GM23248 (cell line): ENCODE measurements at regions not wholly inside any gene's neighbourhood (a gene's known extent, or its start where the extent isn't known, plus 50 kb on each side); places are given as distances from the start of the nearest gene placed in this dataset.

Experiments
- DNase-seq: peaks from one replicate; pipeline ENCODE4 v3.0.0-alpha.2; 2015
- H2AFZ ChIP-seq: fragments of 200-600 bp; sonication (generic); 2 replicates; pipeline ENCODE4 v1.6.1; 2016; ENCODE audit warnings: antibody characterized with exemption
- H3F3A ChIP-seq: fragments of 200-600 bp; sonication (generic); 2 replicates; pipeline ENCODE4 v1.6.1; 2016; ENCODE audit warnings: mild to moderate bottlenecking, antibody characterized with exemption, mixed run types; ENCODE audit not compliant: insufficient read depth
- H3K27ac ChIP-seq: fragments of 200-600 bp; sonication (generic); 2 replicates; pipeline ENCODE4 v1.5.1; 2016; ENCODE audit warnings: mild to moderate bottlenecking
- H3K27me3 ChIP-seq: fragments of 200-600 bp; sonication (generic); replicated peaks from 2 replicates; pipeline ENCODE4 v1.6.1; 2016; ENCODE audit warnings: mild to moderate bottlenecking; ENCODE audit not compliant: insufficient read depth
- H3K36me3 ChIP-seq: fragments of 200-600 bp; sonication (generic); 2 replicates; pipeline ENCODE4 v1.6.1; 2016; ENCODE audit warnings: low read depth, mild to moderate bottlenecking
- H3K4me1 ChIP-seq: fragments of 200-600 bp; sonication (generic); 2 replicates; pipeline ENCODE4 v1.6.1; 2016; ENCODE audit warnings: mild to moderate bottlenecking; ENCODE audit not compliant: insufficient read depth
- H3K4me2 ChIP-seq: fragments of 200-600 bp; sonication (generic); one replicate; pipeline ENCODE4 v1.6.1; 2016; ENCODE audit warnings: mild to moderate bottlenecking; ENCODE audit not compliant: unreplicated experiment
- H3K4me3 ChIP-seq: fragments of 200-600 bp; sonication (generic); 2 replicates; pipeline ENCODE4 v1.5.1; 2016; ENCODE audit warnings: mild to moderate bottlenecking
- H3K79me2 ChIP-seq: fragments of 200-600 bp; sonication (generic); 2 replicates; pipeline ENCODE4 v1.6.1; 2016; ENCODE audit warnings: mild to moderate bottlenecking; ENCODE audit not compliant: insufficient read depth
- H3K9ac ChIP-seq: fragments of 200-600 bp; sonication (generic); 2 replicates; pipeline ENCODE4 v1.6.1; 2016; ENCODE audit warnings: mild to moderate bottlenecking
- H3K9me2 ChIP-seq: fragments of 200-600 bp; sonication (generic); 2 replicates; pipeline ENCODE4 v1.6.1; 2016; ENCODE audit warnings: mixed run types, mild to moderate bottlenecking, moderate library complexity; ENCODE audit not compliant: insufficient read depth
- H3K9me3 ChIP-seq: fragments of 200-600 bp; sonication (generic); one replicate; pipeline ENCODE4 v1.6.1; 2017; ENCODE audit warnings: low read depth
- H4K20me1 ChIP-seq: fragments of 200-600 bp; sonication (generic); 2 replicates; pipeline ENCODE4 v1.6.0; 2016; ENCODE audit not compliant: insufficient read depth
- EZH2 ChIP-seq: fragments of 200-600 bp; sonication (generic); IDR thresholded peaks from 2 replicates; pipeline ENCODE4 v1.6.1; 2018; ENCODE audit warnings: antibody characterized with exemption, mild to moderate bottlenecking; ENCODE audit not compliant: insufficient read depth, poor library complexity, severe bottlenecking
- EZH2phosphoT487 ChIP-seq: fragments of 200-600 bp; sonication (generic); IDR thresholded peaks from 2 replicates; pipeline ENCODE4 v1.6.1; 2018; ENCODE audit warnings: antibody characterized with exemption, moderate library complexity, mild to moderate bottlenecking, low read depth; ENCODE audit not compliant: insufficient read depth
- whole genome bisulfite sequencing, 2 experiments: methylation state at CpG; one replicate each; pipeline ENCODE4 v1.1.6; 2015 to 2017; ENCODE audit warnings: low lambda C conversion rate in 2 of 2, low coverage in 1 of 2; ENCODE audit errors: missing lambda C conversion rate in 2 of 2; 5-methylcytosine and 5-hydroxymethylcytosine counted together
- in situ Hi-C: fragments of 300-500 bp; cut with MboI; formaldehyde crosslinking; loops from 2 replicates; pipeline ENCODE4 v1.15.0; 2020

DNA sequence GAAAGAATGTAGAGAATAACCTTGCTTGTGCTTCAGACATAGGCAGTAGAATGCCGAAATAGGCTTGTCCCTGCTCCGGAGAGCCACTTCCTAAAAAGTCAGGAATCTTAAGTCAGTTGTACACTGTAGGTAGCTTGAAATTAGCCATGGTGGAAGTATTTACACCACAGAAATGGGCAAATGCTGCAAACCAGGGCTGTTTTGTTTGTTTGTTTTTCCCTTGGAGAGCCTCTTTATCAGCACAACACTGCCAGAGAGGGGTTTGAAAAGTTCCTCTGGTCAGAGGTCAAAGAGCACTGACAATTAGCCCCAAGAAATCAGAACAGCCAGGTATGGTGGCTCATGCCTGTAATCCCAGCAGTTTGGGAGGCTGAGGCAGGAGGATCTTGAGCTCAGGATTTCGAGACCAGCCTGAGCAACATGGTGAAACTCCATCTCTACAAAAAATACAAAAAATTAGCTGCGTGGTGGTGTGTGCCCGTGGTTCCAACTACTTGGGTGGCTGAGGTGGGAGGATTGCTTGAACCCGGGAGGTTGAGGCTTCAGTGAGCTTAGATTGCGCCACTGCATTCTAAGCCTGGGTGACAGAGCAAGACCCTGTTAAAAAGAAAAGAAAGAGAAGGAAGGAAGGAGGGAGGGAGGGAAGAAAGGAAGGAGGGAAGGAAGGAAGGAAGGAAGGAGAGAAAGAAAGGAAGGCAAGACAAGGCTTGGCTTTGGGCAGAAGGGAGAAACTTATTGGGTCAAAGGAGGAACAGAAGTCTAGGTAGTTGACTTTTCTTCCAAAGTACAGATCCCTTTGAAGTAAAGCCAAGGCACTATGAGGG is 61.0 kb upstream of the ZMYND8 start:
- Histone ChIP-seq H3K4me2 (no peak overlapping the region), H3K27ac (no peak overlapping the region), H4K20me1 (no peaks in the 10 kb centered on the region), H3K36me3 (no peaks in the 10 kb centered on the region), H3K9ac (no peak overlapping the region), H3K27me3 (no peaks in the 10 kb centered on the region), H3K9me3 (no peaks in the 10 kb centered on the region), H3K9me2 (no peaks in the 10 kb centered on the region), H3F3A (no peaks in the 10 kb centered on the region), H2AFZ (no peak overlapping the region), H3K79me2 (no peaks in the 10 kb centered on the region), H3K4me1 (no peaks in the 10 kb centered on the region), H3K4me3 (no peak overlapping the region)
- WGBS, 2 experiments = 71 to 78% methylated on average over 7 of the region's 7 CpGs
- in situ Hi-C loops = no loop called here
- TF ChIP-seq EZH2 (no peak), EZH2phosphoT487 (no peak)
- DNase-seq = no peak

DNA sequence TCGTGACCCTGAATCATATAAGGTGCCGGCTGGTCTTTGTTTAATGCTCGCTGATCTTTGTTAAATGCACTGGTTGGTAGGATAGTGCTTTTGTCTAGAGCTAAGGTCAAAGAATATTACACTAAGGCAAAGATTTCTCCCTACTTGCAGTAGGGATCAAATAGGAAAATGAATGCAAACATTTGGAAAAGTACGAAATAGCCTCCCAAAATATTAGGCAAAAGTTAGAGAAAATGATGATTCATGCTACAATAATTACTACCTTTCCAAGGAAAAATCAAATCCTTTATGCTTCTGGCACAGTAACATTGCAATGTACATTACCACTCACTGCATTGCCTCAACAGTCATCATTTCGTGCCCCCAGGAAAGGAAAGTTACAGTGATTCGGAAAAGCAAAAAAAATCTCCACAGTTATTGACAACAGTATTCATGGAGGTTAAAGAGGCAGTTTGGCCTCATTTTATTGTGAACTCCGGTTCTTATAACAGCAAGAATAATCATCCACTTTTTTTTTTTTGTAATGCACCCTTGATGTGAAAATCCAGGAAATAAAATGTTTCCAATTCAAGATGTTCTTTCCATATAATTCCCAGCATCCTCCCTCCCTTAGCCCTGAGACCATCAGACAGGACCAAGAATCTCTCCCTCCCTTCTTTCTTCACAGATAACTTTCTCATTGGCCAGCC is 61.7 kb upstream of the ZMYND8 start:
- Histone ChIP-seq H3K27ac (no peak overlapping the region), H3K9me3 (no peaks in the 10 kb centered on the region), H3K4me2 (no peak overlapping the region), H3K27me3 (no peaks in the 10 kb centered on the region), H3K4me3 (no peak overlapping the region), H3K9ac (no peak overlapping the region), H2AFZ (no peak overlapping the region), H3K79me2 (no peaks in the 10 kb centered on the region), H3F3A (no peaks in the 10 kb centered on the region), H3K36me3 (no peaks in the 10 kb centered on the region), H4K20me1 (no peaks in the 10 kb centered on the region), H3K9me2 (no peaks in the 10 kb centered on the region), H3K4me1 (no peaks in the 10 kb centered on the region)
- no peak for DNase-seq
- TF ChIP-seq EZH2phosphoT487 (no peak), EZH2 (no peak)
- 52% methylated on average over 7 of the region's 7 CpGs for WGBS, 2 experiments
- in situ Hi-C loops = no loop called here

DNA sequence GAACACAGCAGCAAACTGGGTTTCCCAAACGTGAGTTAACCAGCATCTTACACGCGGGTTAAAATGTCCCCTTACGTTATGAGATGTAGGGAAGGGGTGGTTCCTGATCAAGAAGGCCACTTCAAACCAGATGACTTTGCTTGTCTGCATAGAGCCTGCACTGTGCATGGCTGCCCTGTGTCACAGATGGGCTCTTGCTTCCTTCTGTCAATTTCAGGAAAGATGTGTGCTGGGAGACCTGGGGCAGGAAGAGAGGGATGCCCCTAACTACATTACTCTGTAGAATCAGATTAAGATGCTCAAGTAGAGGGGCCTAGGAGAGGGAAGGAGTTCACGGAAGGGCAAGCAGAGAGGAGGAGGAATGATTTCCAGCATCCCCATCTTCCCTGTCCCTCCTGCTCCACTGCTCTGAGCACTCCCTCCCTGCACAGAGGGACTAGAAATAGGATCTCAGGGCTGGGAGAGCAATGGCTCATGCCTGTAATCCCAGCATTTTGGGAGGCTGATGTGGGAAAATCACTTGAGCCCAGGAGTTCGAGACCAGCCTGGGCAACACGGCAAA is 63.5 kb upstream of the ZMYND8 start:
- no peaks in the 10 kb centered on the region for H3K9me2 ChIP-seq
- H3K4me3 ChIP-seq = no peak overlapping the region
- TF ChIP-seq EZH2phosphoT487 (no peak), EZH2 (no peak)
- H3K9ac ChIP-seq = no peak overlapping the region
- no peak overlapping the region for H3K4me2 ChIP-seq
- H3K27ac ChIP-seq = no peak overlapping the region
- 72 to 75% methylated on average over 7 of the region's 7 CpGs for WGBS, 2 experiments
- no peak for DNase-seq
- no peaks in the 10 kb centered on the region for H3K36me3 ChIP-seq
- in situ Hi-C loops = no loop called here
- no peaks in the 10 kb centered on the region for H3K9me3 ChIP-seq
- no peaks in the 10 kb centered on the region for H3K27me3 ChIP-seq
- no peaks in the 10 kb centered on the region for H4K20me1 ChIP-seq
- H2AFZ ChIP-seq = no peak overlapping the region
- H3K4me1 ChIP-seq = no peaks in the 10 kb centered on the region
- no peaks in the 10 kb centered on the region for H3K79me2 ChIP-seq
- H3F3A ChIP-seq = no peaks in the 10 kb centered on the region

DNA sequence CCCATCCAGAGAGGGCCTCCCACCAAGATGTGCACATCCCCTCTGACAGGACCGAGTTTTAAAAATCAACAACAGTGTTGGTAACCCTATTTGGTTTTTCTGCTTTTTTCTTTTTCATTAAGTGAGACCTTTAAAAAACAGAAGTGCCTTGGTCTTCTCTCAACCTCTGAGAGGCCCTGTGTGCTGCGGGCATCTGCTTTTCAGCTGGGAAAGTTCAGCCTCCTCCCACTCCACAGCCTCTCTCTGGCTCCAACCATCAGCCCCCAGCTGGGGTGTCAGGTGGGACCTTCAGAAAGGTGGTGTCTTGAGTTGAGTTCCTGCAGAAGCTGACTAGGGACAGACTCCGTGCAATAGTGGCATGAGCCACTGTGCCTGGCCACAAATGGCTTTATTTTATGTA is 64.6 kb upstream of the ZMYND8 start:
- Histone ChIP-seq H2AFZ (no peak overlapping the region), H3K4me2 (no peak overlapping the region), H4K20me1 (no peaks in the 10 kb centered on the region), H3K9me2 (no peaks in the 10 kb centered on the region), H3K4me1 (no peaks in the 10 kb centered on the region), H3K79me2 (no peaks in the 10 kb centered on the region), H3K9ac (no peak overlapping the region), H3F3A (no peaks in the 10 kb centered on the region), H3K27me3 (no peaks in the 10 kb centered on the region), H3K9me3 (no peaks in the 10 kb centered on the region), H3K36me3 (no peaks in the 10 kb centered on the region), H3K27ac (no peak overlapping the region), H3K4me3 (no peak overlapping the region)
- WGBS, 2 experiments = 56 to 67% methylated on average over 3 of the region's 3 CpGs
- in situ Hi-C loops = no loop called here
- no peak for DNase-seq
- TF ChIP-seq EZH2 = no peak
- TF ChIP-seq EZH2phosphoT487 = no peak
